ENCODE measurements at regions not wholly inside any gene's neighbourhood (a gene's known extent, or its start where the extent isn't known, plus 50 kb on each side); places are given as distances from the start of the nearest gene placed in this dataset.

DNA sequence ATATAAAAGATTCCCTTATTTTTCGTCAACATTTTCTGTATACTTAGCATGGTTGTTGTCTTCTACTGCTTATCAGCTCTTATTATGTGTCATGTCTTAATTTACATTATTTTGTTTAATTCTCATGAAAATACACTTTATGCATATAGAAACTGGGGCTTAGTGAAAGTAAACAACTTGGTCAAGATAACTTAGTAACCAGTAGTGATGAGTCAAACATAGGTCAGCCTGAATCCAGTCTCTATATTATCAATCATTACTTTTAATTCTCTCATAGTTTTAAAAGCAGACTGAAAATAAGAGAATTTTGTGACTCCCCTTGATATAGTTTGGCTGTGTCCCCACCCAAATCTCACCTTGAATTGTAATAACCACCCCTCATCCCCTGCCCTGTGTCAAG is 119.6 kb upstream of the TPK1 start:
- POLR2A ChIA-PET (ENCODE audit: partially characterized antibody) = no interaction called here

More for the DNA sequence above, 119.6 kb upstream of the TPK1 start:
- H3K36me3 ChIP-seq (ENCODE audit: control insufficient read depth in 2 of 4, insufficient read depth in 4 of 4, low read length in 3 of 4) = no peaks in the 10 kb centered on the region
- no peak overlapping the region for H3K27ac ChIP-seq (ENCODE audit: low read depth, low read length)
- H3K4me3 ChIP-seq (ENCODE audit: extremely low read depth in 1 of 4, insufficient read depth in 2 of 4, low read depth in 3 of 4, low read length in 4 of 4) = no peak overlapping the region
- no peak overlapping the region for H4K91ac ChIP-seq (replicated peaks; ENCODE audit: insufficient read length, low read length)
- no peaks in the 10 kb centered on the region for H3K4me1 ChIP-seq (replicated peaks in 1 of 4; ENCODE audit: control insufficient read depth in 3 of 4, insufficient read depth in 4 of 4, low read length in 3 of 4)
- CTCF ChIA-PET (ENCODE audit: partially characterized antibody) = no interaction called here
- FAIRE-seq (no peak), DNase-seq (ENCODE audit: low read depth in 1 of 2, low spot score in 2 of 2) (no peak)
- H3K9ac ChIP-seq (replicated peaks in 1 of 4; ENCODE audit: extremely low read depth in 1 of 4, low read depth in 3 of 4, low read length in 3 of 4) = no peak overlapping the region
- H3K79me1 ChIP-seq (ENCODE audit: low read depth, low read length) = no peaks in the 10 kb centered on the region
- H2AK5ac ChIP-seq (ENCODE audit: low read depth, low read length) = no peak overlapping the region
- H3K79me2 ChIP-seq (ENCODE audit: control insufficient read depth in 1 of 2, insufficient read depth in 2 of 2, low read length in 2 of 2) = no peaks in the 10 kb centered on the region
- H3K23me2 ChIP-seq (ENCODE audit: low read depth, low read length) = no peaks in the 10 kb centered on the region
- no peak overlapping the region for H4K8ac ChIP-seq (ENCODE audit: extremely low read depth, insufficient read depth, low read length)
- H2BK15ac ChIP-seq (ENCODE audit: low read length) = no peak overlapping the region
- H3K4ac ChIP-seq (replicated peaks; ENCODE audit: insufficient read length, low read depth, low read length) = no peak overlapping the region
- no peak overlapping the region for H3K4me2 ChIP-seq (ENCODE audit: insufficient read depth in 1 of 2, low read depth in 2 of 2, low read length in 2 of 2)
- H3K23ac ChIP-seq (ENCODE audit: insufficient read length) = no peak overlapping the region
- H2AFZ ChIP-seq (ENCODE audit: low read length) = no peak overlapping the region
- H2BK12ac ChIP-seq (ENCODE audit: low read depth, low read length) = no peak overlapping the region
- H3K18ac ChIP-seq (ENCODE audit: extremely low read depth, low read length) = no peak overlapping the region
- no peak overlapping the region for H2BK120ac ChIP-seq (replicated peaks; ENCODE audit: low read depth, low read length)
- WGBS, 2 experiments (ENCODE audit: extremely low coverage in 1 of 2, insufficient coverage in 1 of 2, insufficient read length in 1 of 2, insufficient replicate concordance in 2 of 2, low coverage in 1 of 2, low lambda C conversion rate in 2 of 2, missing lambda C conversion rate in 1 of 2) = 100% methylated on average over 1 of the region's 1 CpG; no CpG with 5 or more reads in 1 of the 2 experiments
- H2BK5ac ChIP-seq (ENCODE audit: low read depth, low read length) = no peak overlapping the region
- H3K27me3 ChIP-seq (replicated peaks in 1 of 4; ENCODE audit: control insufficient read depth in 3 of 4, extremely low read depth in 1 of 4, insufficient read depth in 3 of 4, low read length in 3 of 4) = no peaks in the 10 kb centered on the region
- no peaks in the 10 kb centered on the region for H4K20me1 ChIP-seq (replicated peaks in 1 of 2; ENCODE audit: control insufficient read depth in 1 of 2, insufficient read depth in 2 of 2, low read length in 2 of 2)
- H3K14ac ChIP-seq (ENCODE audit: insufficient read length) = no peak overlapping the region
- no peak overlapping the region for H4K5ac ChIP-seq (ENCODE audit: insufficient read length, low read depth, low read length)
- H2BK20ac ChIP-seq (ENCODE audit: low read length) = no peak overlapping the region
- H3K56ac ChIP-seq (replicated peaks; ENCODE audit: insufficient read length, low read depth, low read length) = no peak overlapping the region
- no peak for TF ChIP-seq CREB1 (IDR thresholded peaks at IDR 0.05)
- TF ChIP-seq BRCA1 (IDR thresholded peaks at IDR 0.05; ENCODE audit: low read depth, low read length) = no peak
- TF ChIP-seq ASH2L (IDR thresholded peaks at IDR 0.05; ENCODE audit: low read length) = no peak
- TF ChIP-seq GABPA (IDR thresholded peaks at IDR 0.05; ENCODE audit: borderline replicate concordance, insufficient read depth, low read length) = no peak
- TF ChIP-seq EZH2 (IDR thresholded peaks at IDR 0.05; ENCODE audit: low read depth, low read length, severe bottlenecking) = no peak
- TF ChIP-seq TEAD4 (IDR thresholded peaks at IDR 0.05; ENCODE audit: low read depth, low read length) = no peak
- H3K9me3 ChIP-seq (ENCODE audit: insufficient read depth in 2 of 2, low read depth in 1 of 2, low read length in 1 of 2) = peaks cover 7 to 10% of the 10 kb centered on the region in 2 experiments; a peak in 3 of 4 replicates
